Transverse colon (tissue), 4 donors: ENCODE measurements at regions not wholly inside any gene's neighbourhood (a gene's known extent, or its start where the extent isn't known, plus 50 kb on each side); places are given as distances from the start of the nearest gene placed in this dataset.

Experiments used
- DNase-seq: peaks from one replicate; pipeline ENCODE4 v3.0.0-alpha.2; 2019
- H3K27ac ChIP-seq, 4 donors: fragments of 200-600 bp; sonication (generic); 2 replicates each; pipeline ENCODE4 v1.5.1; 2016 to 2018; ENCODE audit warnings: inconsistent platforms in 4 of 4
- H3K27me3 ChIP-seq: fragments of 200-600 bp; sonication (generic); 2 replicates; pipeline ENCODE4 v1.5.1; 2017; ENCODE audit warnings: inconsistent platforms
- H3K36me3 ChIP-seq, 4 donors: fragments of 200-600 bp; sonication (generic); 2 replicates each; pipeline ENCODE4 v1.5.1; 2017 to 2019; ENCODE audit warnings: inconsistent platforms in 4 of 4
- H3K4me1 ChIP-seq, 4 donors: fragments of 200-600 bp; sonication (generic); 2 replicates each; pipeline ENCODE4 v1.5.1; 2017 to 2020; ENCODE audit warnings: inconsistent platforms in 4 of 4
- H3K4me3 ChIP-seq, 4 donors: fragments of 200-600 bp; sonication (generic); 1 replicate in 1 of 4; 2 replicates in 3 of 4; pipeline versions ENCODE4 v1.5.1 to v1.6.1; 2017 to 2019; ENCODE audit warnings: inconsistent platforms in 4 of 4
- H3K9me3 ChIP-seq, 2 donors: fragments of 200-600 bp; sonication (generic); 2 replicates each; pipeline ENCODE4 v1.5.1; 2017 to 2019; ENCODE audit warnings: inconsistent platforms in 2 of 2
- CTCF ChIP-seq, 5 experiments: fragments of 200-600 bp in 3 of 5; fragments of 450-650 bp in 2 of 5; sonication (generic) in 3 of 5; IDR thresholded peaks; 1 replicate in 2 of 5; 2 replicates in 3 of 5; pipeline ENCODE4 v1.5.1; 2016 to 2017; ENCODE audit warnings: antibody characterized with exemption in 5 of 5, inconsistent platforms in 3 of 5, mild to moderate bottlenecking in 2 of 5, moderate library complexity in 1 of 5
- EP300 ChIP-seq: sonication (generic); formaldehyde crosslinking; IDR thresholded peaks from one replicate; pipeline ENCODE4 v1.6.1; 2017; ENCODE audit warnings: antibody characterized with exemption, low read depth
- POLR2A ChIP-seq: fragments of 450-650 bp; IDR thresholded peaks from one replicate; pipeline ENCODE4 v1.6.1; 2016; ENCODE audit warnings: antibody characterized with exemption, mild to moderate bottlenecking, moderate library complexity
- POLR2AphosphoS5 ChIP-seq, 3 donors: sonication (generic); formaldehyde crosslinking; IDR thresholded peaks; one replicate each; pipeline ENCODE4 v1.6.1; 2016; ENCODE audit warnings: antibody characterized with exemption in 3 of 3
- WGBS, 2 donors: methylation state at CpG; one replicate each; pipeline ENCODE4 v1.1.5; 2018; ENCODE audit warnings: low coverage in 1 of 2; 5-methylcytosine and 5-hydroxymethylcytosine counted together
- in situ Hi-C, 4 donors: fragments of 200-750 bp; cut with MboI; loops; one replicate each; pipeline versions ENCODE4 v1.15.0 to v1.15.1; 2017; ENCODE audit warnings: low sequenced_read_pairs in 3 of 4, low pct_ligation_motif_present in 1 of 4, low pct_unique_long_range_greater_than_20kb in 1 of 4
- intact Hi-C: fragments of 100-400 bp; cut with DNase I; formaldehyde crosslinking; loops from one replicate; pipeline ENCODE4 v1.15.1; 2023; ENCODE audit warnings: low total_unique reads

DNA sequence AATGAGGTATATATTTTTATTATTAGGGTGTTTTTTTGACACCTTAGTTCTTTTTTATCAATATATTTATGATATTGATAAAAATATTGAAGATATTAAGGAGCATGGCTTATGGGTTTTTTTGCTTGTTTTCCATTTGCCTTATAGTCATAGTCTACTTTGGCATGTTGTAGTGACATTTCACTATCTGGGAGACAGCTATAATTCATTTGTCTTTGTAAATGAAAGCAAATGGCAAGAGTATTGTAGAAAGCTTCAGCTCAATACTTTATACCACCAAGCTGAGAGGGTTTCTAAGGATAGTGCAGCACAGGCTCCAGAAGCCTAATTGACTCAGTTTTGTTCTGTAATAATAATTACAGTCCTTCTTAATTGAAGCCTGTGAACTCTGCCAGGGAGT is 1182.3 kb downstream of the EFNA5 start:
- in situ Hi-C loops = no loop called here
- no peaks in the 10 kb centered on the region for H3K27me3 ChIP-seq

GRCh38 chr5:106481374-106481773 is 1189.4 kb downstream of the EFNA5 start:
- TF ChIP-seq EP300 = no peak
- no peak for TF ChIP-seq POLR2AphosphoS5 (IDR thresholded peaks at IDR 0.05)
- TF ChIP-seq CTCF (IDR thresholded peaks at IDR 0.05) = no peak
- no peak for TF ChIP-seq POLR2A
- Histone ChIP-seq H3K9me3 (no peaks in the 10 kb centered on the region), H3K27ac (no peak overlapping the region), H3K4me3 (no peak overlapping the region), H3K27me3 (no peaks in the 10 kb centered on the region), H3K4me1 (no peaks in the 10 kb centered on the region), H3K36me3 (no peaks in the 10 kb centered on the region)
- intact Hi-C loops (no loop called here), in situ Hi-C loops (no loop called here)
- DNase-seq = no peak

More for the DNA sequence above, 1182.3 kb downstream of the EFNA5 start:
- Histone ChIP-seq H3K27ac (no peak overlapping the region), H3K9me3 (no peaks in the 10 kb centered on the region), H3K36me3 (no peaks in the 10 kb centered on the region), H3K4me3 (no peak overlapping the region), H3K4me1 (no peaks in the 10 kb centered on the region)
- intact Hi-C loops = no loop called here
- no peak for TF ChIP-seq POLR2A
- no peak for TF ChIP-seq CTCF (IDR thresholded peaks at IDR 0.05)
- TF ChIP-seq POLR2AphosphoS5 (IDR thresholded peaks at IDR 0.05) = no peak
- TF ChIP-seq EP300 = no peak
- no peak for DNase-seq

GRCh38 chr5:106476630-106477029 is 1194.1 kb downstream of the EFNA5 start:
- 79 to 90% methylated on average over 1 to 4 of the region's 4 CpGs for WGBS, 2 donors
- TF ChIP-seq CTCF (IDR thresholded peaks at IDR 0.05) = no peak
- TF ChIP-seq POLR2AphosphoS5 (IDR thresholded peaks at IDR 0.05) = no peak
- TF ChIP-seq POLR2A = no peak
- TF ChIP-seq EP300 = no peak
- Histone ChIP-seq H3K4me3 (no peak overlapping the region), H3K36me3 (no peaks in the 10 kb centered on the region), H3K9me3 (no peaks in the 10 kb centered on the region), H3K4me1 (no peaks in the 10 kb centered on the region), H3K27me3 (no peaks in the 10 kb centered on the region), H3K27ac (no peak overlapping the region)
- no peak for DNase-seq
- intact Hi-C loops (no loop called here), in situ Hi-C loops (no loop called here)

DNA sequence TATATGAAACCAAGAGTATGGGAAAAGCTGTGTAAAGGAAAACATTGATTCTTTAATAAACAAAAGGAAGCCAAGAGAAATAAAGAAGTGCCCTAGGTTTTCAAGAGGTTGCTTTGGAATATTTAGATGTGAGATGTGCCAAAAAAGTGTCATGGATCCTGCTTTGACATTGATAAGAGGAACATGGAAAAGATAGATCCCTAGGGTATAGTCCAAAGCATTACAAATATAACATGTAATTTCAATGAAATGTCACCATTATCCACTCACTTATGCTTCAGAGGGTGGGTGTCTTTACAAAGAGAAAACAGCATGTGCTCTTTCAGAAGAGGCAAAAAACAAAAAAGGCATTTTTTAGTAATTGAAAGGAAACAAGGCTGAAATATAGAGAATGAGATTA is 1196.7 kb downstream of the EFNA5 start:
- no peak overlapping the region for H3K4me3 ChIP-seq
- H3K4me1 ChIP-seq = no peaks in the 10 kb centered on the region
- no peak overlapping the region for H3K27ac ChIP-seq
- TF ChIP-seq POLR2A = no peak
- TF ChIP-seq CTCF (IDR thresholded peaks at IDR 0.05) = no peak
- no peaks in the 10 kb centered on the region for H3K36me3 ChIP-seq
- in situ Hi-C loops (no loop called here), intact Hi-C loops (no loop called here)
- no peaks in the 10 kb centered on the region for H3K9me3 ChIP-seq
- no peaks in the 10 kb centered on the region for H3K27me3 ChIP-seq
- no peak for DNase-seq
